SKM-1 (cell line): ENCODE measurements at regions not wholly inside any gene's neighbourhood (a gene's known extent, or its start where the extent isn't known, plus 50 kb on each side); places are given as distances from the start of the nearest gene placed in this dataset.
"Not testable (repeated sequence)": the region's sequence is repeated elsewhere in the genome, so short reads cannot be mapped to it uniquely, and the experiment has no call there.

Experiments used
- DNase-seq: peaks from one replicate; lab custom pipeline; 2025; ENCODE audit not compliant: unreplicated experiment; lab: John Stamatoyannopoulos, UW

DNA sequence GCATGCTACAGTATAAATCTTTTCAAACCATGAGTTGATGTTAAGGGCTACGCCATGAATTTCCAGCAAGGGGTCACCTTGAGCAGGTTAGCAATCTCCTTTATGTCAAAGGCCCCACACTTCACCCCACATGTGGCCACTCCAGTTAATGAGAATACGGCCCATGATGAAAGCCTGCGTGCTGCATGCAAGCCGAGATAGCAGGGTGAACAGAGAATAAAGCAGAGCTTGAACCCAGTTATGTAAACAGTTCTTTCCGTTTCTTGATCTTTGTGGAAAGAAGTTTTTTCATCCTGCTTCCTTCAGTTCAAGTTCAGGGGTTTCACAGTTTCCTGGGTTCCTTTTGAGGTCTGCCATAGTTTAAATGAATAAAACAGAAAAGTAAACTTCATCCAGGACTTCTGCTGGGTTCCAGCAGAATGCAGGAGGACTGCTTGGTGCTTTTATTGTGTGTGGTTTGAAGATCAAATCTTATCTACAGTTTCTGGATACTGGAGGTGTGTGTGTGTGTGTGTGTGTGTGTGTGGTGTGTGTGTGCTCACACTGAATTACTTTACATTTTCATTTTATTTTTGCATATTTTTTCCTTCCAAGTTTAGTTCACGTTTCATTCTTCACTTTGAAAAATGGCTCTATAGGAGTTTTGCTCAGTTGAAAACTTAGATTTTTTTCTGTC lies 87.1 kb downstream of the HMHB1 start:
- no peak for DNase-seq

DNA sequence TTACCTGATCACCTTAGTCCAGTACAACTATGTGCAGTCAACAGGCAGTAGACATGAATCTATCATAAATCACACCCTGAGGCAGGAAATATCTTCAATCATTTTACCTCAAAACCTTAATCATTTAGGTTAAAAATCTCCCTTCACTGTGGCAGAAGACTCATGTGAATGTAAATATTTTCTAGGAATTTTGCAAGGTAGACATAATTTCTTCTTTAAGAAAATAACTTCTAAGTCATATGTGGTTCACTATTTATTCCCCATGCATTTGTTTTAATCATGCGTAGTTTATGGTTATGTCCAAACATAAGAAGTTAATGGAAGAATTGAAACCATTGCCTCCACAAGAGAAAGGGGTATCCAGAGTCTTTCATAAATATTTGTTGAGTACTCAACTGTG lies 97.0 kb downstream of the HMHB1 start:
- DNase-seq, result no peak

DNA sequence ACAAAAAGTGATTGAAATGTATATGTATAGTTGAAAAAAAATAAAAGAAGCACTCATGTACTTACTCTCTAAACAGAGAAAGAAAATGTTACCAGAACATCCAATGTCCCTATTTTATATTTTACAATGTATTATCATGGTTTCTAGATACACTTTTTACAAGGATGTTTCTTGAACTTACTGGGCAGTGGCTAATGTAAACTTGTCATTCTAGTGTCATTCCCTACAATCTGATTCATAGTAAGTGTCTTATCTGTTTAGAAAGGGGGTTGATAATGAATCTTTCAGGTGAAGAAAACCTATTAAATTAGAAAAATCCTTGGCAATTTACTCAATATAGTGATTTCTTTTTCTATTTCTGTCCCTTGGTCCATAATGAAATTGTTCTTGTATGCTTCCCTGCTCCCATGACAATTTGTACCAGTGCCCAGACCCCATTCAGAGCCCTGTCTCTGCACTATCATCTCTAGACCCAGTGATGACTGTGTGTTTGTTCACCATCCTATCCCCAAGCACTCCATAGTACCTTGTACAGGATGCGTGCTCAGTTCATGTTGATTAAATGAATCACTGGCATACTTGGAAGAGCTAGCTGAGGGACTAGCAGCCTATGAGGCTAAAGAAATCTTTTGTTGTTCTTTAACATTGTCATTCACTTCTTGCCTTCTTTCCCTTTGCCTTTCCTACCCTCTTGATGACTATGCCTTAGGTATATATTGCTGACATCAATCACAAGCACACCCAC lies 101.2 kb downstream of the HMHB1 start:
- no peak for DNase-seq

- no peak for DNase-seq
Measured at GRCh38 chr5:143914756-143915155, 102.8 kb downstream of the HMHB1 start.

DNA sequence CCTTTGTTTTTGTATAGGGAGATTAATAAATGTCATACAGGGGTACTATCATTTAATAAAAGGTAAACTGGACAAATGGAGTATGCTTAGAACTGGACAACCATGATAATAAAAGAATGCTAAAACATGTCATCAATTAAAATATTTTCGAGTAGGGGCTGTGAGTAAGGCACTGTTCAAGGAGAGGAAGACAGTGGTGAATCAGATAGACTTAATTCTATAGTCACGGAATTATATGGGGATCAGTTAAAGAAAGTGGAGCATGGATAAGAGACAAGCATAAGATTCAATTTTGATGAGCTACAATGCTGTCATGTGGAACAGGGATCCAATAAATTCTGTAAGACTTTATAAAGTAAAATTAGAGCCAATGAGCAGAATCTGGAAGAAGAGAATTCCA lies 104.5 kb downstream of the HMHB1 start:
- no peak for DNase-seq

- no peak for DNase-seq
Measured at GRCh38 chr5:143918961-143919360, 107.0 kb downstream of the HMHB1 start.

DNA sequence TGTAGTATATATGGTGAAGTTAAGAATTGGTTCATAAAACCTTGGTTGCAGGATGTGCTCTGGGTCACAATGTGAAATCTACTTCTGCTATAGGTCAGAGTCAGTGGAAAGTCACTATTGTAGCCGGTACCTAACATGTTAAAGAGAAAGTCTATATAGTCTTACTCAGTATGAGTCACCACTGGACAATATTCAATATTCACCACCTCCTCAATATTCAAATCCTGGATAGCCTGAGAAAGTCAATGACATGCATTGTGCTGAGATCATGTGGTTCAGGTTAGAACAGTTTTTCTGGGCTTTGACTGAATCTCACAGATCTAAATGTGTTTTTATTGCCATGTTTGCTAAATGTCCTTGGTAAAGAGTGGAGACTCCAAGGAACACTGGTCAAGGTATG lies 108.8 kb downstream of the HMHB1 start:
- no peak for DNase-seq

GRCh38 chr5:143921525-143922311 lies 109.8 kb downstream of the HMHB1 start:
- no peak for DNase-seq

GRCh38 chr5:143922718-143923117 lies 110.8 kb downstream of the HMHB1 start:
- DNase-seq, result no peak

GRCh38 chr5:143923634-143924266 lies 111.8 kb downstream of the HMHB1 start:
- no peak for DNase-seq

GRCh38 chr5:143924311-143924978 lies 112.5 kb downstream of the HMHB1 start:
- no peak for DNase-seq

GRCh38 chr5:143924979-143925325 lies 113.0 kb downstream of the HMHB1 start:
- DNase-seq, result not testable (repeated sequence)

- no peak for DNase-seq
Measured at GRCh38 chr5:143929486-143929885, 117.5 kb downstream of the HMHB1 start.

DNA sequence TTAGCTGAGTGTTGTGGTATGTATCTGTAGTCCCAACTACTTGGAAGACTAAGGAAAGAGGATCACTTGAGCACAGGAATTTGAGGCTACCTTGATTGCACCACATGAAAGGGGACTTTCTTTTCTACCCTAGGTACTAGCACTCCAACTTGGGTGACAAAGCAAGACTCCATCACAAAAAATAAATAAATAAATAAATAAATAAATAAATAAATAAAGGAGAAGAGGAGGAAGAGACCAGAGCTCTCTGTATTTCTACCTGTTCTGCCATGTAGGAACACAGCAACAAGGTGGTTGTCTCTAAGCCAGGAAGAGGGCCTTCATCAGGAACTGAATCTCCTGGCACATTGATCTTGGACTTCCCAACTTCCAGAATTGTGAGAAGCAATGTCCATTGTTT lies 118.6 kb downstream of the HMHB1 start:
- no peak for DNase-seq

DNA sequence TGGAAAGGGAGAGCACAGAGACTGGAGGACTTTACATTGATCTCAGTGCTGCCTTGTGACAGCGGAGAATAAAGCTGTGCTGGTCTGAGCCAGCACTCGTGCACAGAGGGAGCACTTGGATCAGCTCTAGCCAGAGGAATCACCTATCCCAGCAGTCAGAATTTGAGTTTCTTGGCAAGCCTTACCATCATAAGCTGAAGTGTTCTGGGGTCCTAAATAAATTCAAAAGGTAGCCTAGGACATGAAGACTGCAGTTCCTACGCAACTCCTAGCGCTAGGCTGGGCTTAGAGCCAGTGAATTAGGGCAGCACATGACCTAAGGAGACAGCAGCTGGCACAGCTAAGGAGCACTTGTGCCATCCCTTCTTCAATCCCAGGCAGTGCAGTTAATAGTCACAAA lies 119.5 kb downstream of the HMHB1 start:
- DNase-seq, result no peak

- no peak for DNase-seq
Measured at GRCh38 chr5:143931986-143932385, 120.0 kb downstream of the HMHB1 start.

GRCh38 chr5:143932584-143932983 lies 120.6 kb downstream of the HMHB1 start:
- no peak for DNase-seq

DNA sequence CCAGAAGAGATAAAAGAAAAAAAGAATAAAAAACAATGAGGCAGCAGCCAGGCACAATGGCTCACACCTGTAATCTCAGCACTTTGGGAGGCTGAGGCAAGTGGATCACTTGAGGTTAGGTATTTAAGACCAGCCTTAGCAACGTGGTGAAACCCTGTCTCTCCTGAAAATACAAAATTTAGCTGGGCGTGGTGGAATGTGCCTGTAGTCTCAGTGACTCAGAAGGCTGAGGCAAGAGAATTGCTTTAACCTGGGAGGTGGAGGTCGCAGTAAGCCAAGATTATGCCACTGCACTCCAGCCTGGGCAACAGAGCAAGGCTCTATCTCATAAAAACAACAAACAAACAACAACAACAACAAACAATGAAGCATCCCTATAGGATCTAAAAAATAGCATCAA lies 121.5 kb downstream of the HMHB1 start:
- no peak for DNase-seq

- no peak for DNase-seq
Measured at GRCh38 chr5:143934821-143935220, 122.9 kb downstream of the HMHB1 start.

DNA sequence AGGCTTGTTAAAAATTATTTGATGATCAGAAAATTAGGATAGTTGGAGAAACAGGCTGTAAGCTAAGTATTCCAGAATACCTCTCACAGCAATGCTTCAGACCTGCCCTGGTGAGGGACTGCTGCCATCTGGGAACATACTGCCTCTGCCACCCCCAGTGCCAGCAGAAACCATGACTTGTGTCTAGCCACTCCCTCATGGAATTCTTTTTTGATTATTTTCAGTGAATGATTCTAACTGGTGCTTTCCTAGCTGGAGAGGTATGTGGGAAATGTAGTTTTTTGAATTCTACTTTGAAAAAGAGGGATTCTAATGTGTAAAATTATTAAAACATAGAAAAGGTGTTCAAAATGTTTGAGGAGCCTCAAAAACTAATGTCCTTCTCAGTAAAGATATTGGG lies 126.3 kb downstream of the HMHB1 start:
- DNase-seq, result no peak

DNA sequence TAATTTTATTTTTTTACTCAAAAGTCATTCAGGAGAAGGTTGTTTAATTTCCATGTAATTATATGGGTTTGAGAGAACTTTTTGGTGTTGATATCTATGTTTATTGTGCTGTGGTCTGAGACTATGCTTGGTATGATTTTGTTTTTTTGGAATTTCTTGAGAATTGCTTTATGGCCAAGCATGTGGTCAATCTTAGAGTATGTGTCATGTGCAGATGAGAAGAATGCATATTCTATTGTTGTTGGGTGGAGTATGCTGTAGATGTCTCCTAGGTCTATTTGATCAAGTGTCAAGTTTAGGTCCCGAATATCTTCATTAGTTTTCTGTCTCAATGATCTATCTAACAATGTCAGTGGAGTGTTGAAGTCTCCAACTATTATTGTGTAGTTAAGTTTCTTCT lies 134.9 kb downstream of the HMHB1 start:
- DNase-seq, result no peak
